Mesenchymal stem cell (in vitro differentiated cells and primary cell): ENCODE measurements at regions not wholly inside any gene's neighbourhood (a gene's known extent, or its start where the extent isn't known, plus 50 kb on each side); places are given as distances from the start of the nearest gene placed in this dataset.

ENCODE experiments used
- DNase-seq: peaks from one replicate; pipeline ENCODE4 v3.0.0-alpha.2; 2013
- H2AFZ ChIP-seq: one replicate; pipeline ENCODE4 v1.6.1; 2013; ENCODE audit warnings: low read depth, mild to moderate bottlenecking, control low read depth, inconsistent platforms, low read length, moderate library complexity
- H2AK5ac ChIP-seq: 2 replicates; pipeline ENCODE4 v1.6.1; 2013; ENCODE audit warnings: low read length, moderate library complexity, mild to moderate bottlenecking, inconsistent platforms; ENCODE audit not compliant: severe bottlenecking
- H2BK120ac ChIP-seq: one replicate; pipeline ENCODE4 v1.6.1; 2013; ENCODE audit warnings: low read depth, mild to moderate bottlenecking, inconsistent platforms, low read length, moderate library complexity
- H2BK12ac ChIP-seq, 2 experiments: one replicate each; pipeline ENCODE4 v1.6.1; 2013; ENCODE audit warnings: inconsistent platforms in 2 of 2, low read length in 2 of 2, mild to moderate bottlenecking in 2 of 2, moderate library complexity in 2 of 2, control low read depth in 1 of 2
- H2BK15ac ChIP-seq: one replicate; pipeline ENCODE4 v1.6.1; 2013; ENCODE audit warnings: mild to moderate bottlenecking, low read depth, inconsistent platforms; ENCODE audit not compliant: poor library complexity, severe bottlenecking
- H2BK5ac ChIP-seq: 2 replicates; pipeline ENCODE4 v1.6.1; 2013; ENCODE audit warnings: low read depth, mild to moderate bottlenecking, low read length, control low read depth, inconsistent platforms; ENCODE audit not compliant: poor library complexity, severe bottlenecking
- H3K14ac ChIP-seq, 2 experiments: one replicate each; pipeline ENCODE4 v1.6.1; 2013; ENCODE audit warnings: inconsistent platforms in 2 of 2, low read length in 2 of 2, control low read depth in 1 of 2, mild to moderate bottlenecking in 1 of 2, moderate library complexity in 1 of 2
- H3K18ac ChIP-seq, 2 experiments: one replicate each; pipeline ENCODE4 v1.6.1; 2013; ENCODE audit warnings: inconsistent platforms in 2 of 2, low read length in 2 of 2, control low read depth in 1 of 2, low read depth in 1 of 2, mild to moderate bottlenecking in 1 of 2
- H3K23ac ChIP-seq, 2 experiments: one replicate each; pipeline ENCODE4 v1.6.1; 2013; ENCODE audit warnings: inconsistent platforms in 2 of 2, low read length in 2 of 2, mild to moderate bottlenecking in 2 of 2, moderate library complexity in 2 of 2, control low read depth in 1 of 2
- H3K27ac ChIP-seq: 2 replicates; pipeline ENCODE4 v1.5.1; 2013; ENCODE audit warnings: mild to moderate bottlenecking, moderate library complexity, low read length, control low read depth, inconsistent platforms; ENCODE audit not compliant: poor library complexity, severe bottlenecking
- H3K27me3 ChIP-seq, 2 experiments: 2 replicates each; pipeline versions ENCODE4 v1.6.1 to v1.7.0; 2013; ENCODE audit warnings: low read length in 2 of 2, mild to moderate bottlenecking in 2 of 2, moderate library complexity in 2 of 2, control low read depth in 1 of 2, inconsistent platforms in 1 of 2; ENCODE audit not compliant: control insufficient read depth in 1 of 2, insufficient read depth in 1 of 2
- H3K36me3 ChIP-seq, 2 experiments: 2 replicates each; pipeline versions ENCODE4 v1.6.1 to v1.7.0; 2013; ENCODE audit warnings: low read length in 2 of 2, control low read depth in 1 of 2, inconsistent platforms in 1 of 2, low read depth in 1 of 2, mild to moderate bottlenecking in 1 of 2; ENCODE audit not compliant: insufficient read depth in 2 of 2, control insufficient read depth in 1 of 2
- H3K4ac ChIP-seq, 2 experiments: one replicate each; pipeline ENCODE4 v1.6.1; 2013; ENCODE audit warnings: inconsistent platforms in 2 of 2, low read length in 2 of 2, mild to moderate bottlenecking in 2 of 2, moderate library complexity in 2 of 2, control low read depth in 1 of 2, low read depth in 1 of 2
- H3K4me1 ChIP-seq: 2 replicates; pipeline ENCODE4 v1.6.1; 2013; ENCODE audit warnings: low read depth, low read length, control low read depth; ENCODE audit not compliant: control insufficient read depth, insufficient read depth
- H3K4me2 ChIP-seq: 2 replicates; pipeline ENCODE4 v1.6.1; 2013; ENCODE audit warnings: low read length, mild to moderate bottlenecking, inconsistent platforms; ENCODE audit not compliant: poor library complexity, severe bottlenecking
- H3K4me3 ChIP-seq, 2 experiments: 2 replicates each; pipeline versions ENCODE4 v1.5.1 to v1.7.0; 2013; ENCODE audit warnings: low read length in 2 of 2, mild to moderate bottlenecking in 2 of 2, control low read depth in 1 of 2, low read depth in 1 of 2; ENCODE audit not compliant: insufficient read depth in 1 of 2
- H3K79me1 ChIP-seq: replicated peaks from 2 replicates; pipeline ENCODE4 v1.6.1; 2013; ENCODE audit warnings: mild to moderate bottlenecking, control low read depth, low read length, inconsistent platforms; ENCODE audit not compliant: poor library complexity, severe bottlenecking
- H3K9ac ChIP-seq: 2 replicates; pipeline ENCODE4 v1.7.0; 2013; ENCODE audit warnings: mild to moderate bottlenecking, low read length, moderate library complexity
- H3K9me3 ChIP-seq: 2 replicates; pipeline ENCODE4 v1.7.0; 2013; ENCODE audit warnings: mild to moderate bottlenecking, low read length; ENCODE audit not compliant: control insufficient read depth
- H4K8ac ChIP-seq: one replicate; pipeline ENCODE4 v1.6.1; 2013; ENCODE audit warnings: inconsistent platforms, mild to moderate bottlenecking, low read length, moderate library complexity
- H4K91ac ChIP-seq: one replicate; pipeline ENCODE4 v1.6.1; 2013; ENCODE audit warnings: mild to moderate bottlenecking, low read length, inconsistent platforms
- WGBS: methylation state at CpG from one replicate; pipeline ENCODE4 v1.1.7; 2013; ENCODE audit warnings: mixed read lengths; 5-methylcytosine and 5-hydroxymethylcytosine counted together

- peak overlapping the region; percentile 1 for H2BK15ac ChIP-seq
- no peaks in the 10 kb centered on the region for H3K27me3 ChIP-seq
- WGBS = 11% methylated on average over 1 of the region's 1 CpG
- H3K79me1 ChIP-seq = no peaks in the 10 kb centered on the region
- H3K18ac ChIP-seq = peak overlapping the region in 1 of 2 experiments; percentile 54
- no peak overlapping the region for H2BK5ac ChIP-seq
- H4K8ac ChIP-seq = peak overlapping the region; percentile 23
- H3K27ac ChIP-seq = no peak overlapping the region
- no peak overlapping the region for H2AFZ ChIP-seq
- H3K36me3 ChIP-seq = no peaks in the 10 kb centered on the region
- no peaks in the 10 kb centered on the region for H3K4me1 ChIP-seq
- no peak overlapping the region for H3K4me2 ChIP-seq
- no peaks in the 10 kb centered on the region for H3K9me3 ChIP-seq
- no peak overlapping the region for H2AK5ac ChIP-seq
- H4K91ac ChIP-seq = peak overlapping the region; percentile 75
- peak; percentile 28 for DNase-seq
- no peak overlapping the region for H3K9ac ChIP-seq
- peak overlapping the region in 1 of 2 experiments; percentile 23 for H2BK12ac ChIP-seq
- H2BK120ac ChIP-seq = no peak overlapping the region
- no peak overlapping the region for H3K4me3 ChIP-seq
- H3K23ac ChIP-seq = no peak overlapping the region
- no peak overlapping the region for H3K4ac ChIP-seq
- no peak overlapping the region for H3K14ac ChIP-seq
Observed at GRCh38 chr17:13749891-13750235, 148.1 kb upstream of the HS3ST3A1 start.

GRCh38 chr17:13750816-13751793 is 149.4 kb upstream of the HS3ST3A1 start:
- Histone ChIP-seq H3K23ac (no peak overlapping the region), H2BK15ac (no peak overlapping the region), H3K27me3 (no peaks in the 10 kb centered on the region), H3K4me3 (no peak overlapping the region), H3K79me1 (no peaks in the 10 kb centered on the region), H3K27ac (no peak overlapping the region), H2BK120ac (no peak overlapping the region), H3K4ac (no peak overlapping the region), H3K18ac (peak overlapping the region; percentile 17 to 62), H3K4me1 (no peaks in the 10 kb centered on the region), H4K91ac (no peak overlapping the region), H3K14ac (peak overlapping the region in 1 of 2 experiments; percentile 48), H4K8ac (no peak overlapping the region), H2BK5ac (no peak overlapping the region), H2AK5ac (no peak overlapping the region), H2AFZ (no peak overlapping the region), H3K4me2 (no peak overlapping the region), H3K9me3 (no peaks in the 10 kb centered on the region), H2BK12ac (no peak overlapping the region), H3K9ac (no peak overlapping the region), H3K36me3 (no peaks in the 10 kb centered on the region)
- WGBS = 18% methylated on average over 12 of the region's 12 CpGs
- peak; percentile 71 for DNase-seq

GRCh38 chr17:13753154-13753553 is 151.4 kb upstream of the HS3ST3A1 start:
- Histone ChIP-seq H2BK12ac (no peak overlapping the region), H3K18ac (no peak overlapping the region), H3K14ac (no peak overlapping the region), H3K79me1 (no peaks in the 10 kb centered on the region), H3K4me1 (no peaks in the 10 kb centered on the region), H4K8ac (no peak overlapping the region), H3K27me3 (no peaks in the 10 kb centered on the region), H3K9ac (no peak overlapping the region), H2BK5ac (no peak overlapping the region), H2BK15ac (no peak overlapping the region), H3K4me3 (no peak overlapping the region), H2AK5ac (no peak overlapping the region), H2BK120ac (no peak overlapping the region), H2AFZ (no peak overlapping the region), H3K36me3 (no peaks in the 10 kb centered on the region), H3K23ac (no peak overlapping the region), H3K9me3 (no peaks in the 10 kb centered on the region), H3K4me2 (no peak overlapping the region), H3K27ac (no peak overlapping the region), H3K4ac (no peak overlapping the region), H4K91ac (no peak overlapping the region)
- DNase-seq = no peak
- WGBS = 65% methylated on average over 2 of the region's 3 CpGs

GRCh38 chr17:13753771-13754170 is 152.0 kb upstream of the HS3ST3A1 start:
- H3K9me3 ChIP-seq = no peaks in the 10 kb centered on the region
- no peak overlapping the region for H3K4me2 ChIP-seq
- H3K18ac ChIP-seq = no peak overlapping the region
- no peaks in the 10 kb centered on the region for H3K27me3 ChIP-seq
- H2AK5ac ChIP-seq = no peak overlapping the region
- H2AFZ ChIP-seq = no peak overlapping the region
- H3K23ac ChIP-seq = no peak overlapping the region
- no peaks in the 10 kb centered on the region for H3K4me1 ChIP-seq
- DNase-seq = no peak
- H3K27ac ChIP-seq = no peak overlapping the region
- no peak overlapping the region for H3K4me3 ChIP-seq
- 100% methylated on average over 1 of the region's 1 CpG for whole genome bisulfite sequencing
- no peak overlapping the region for H3K9ac ChIP-seq
- no peak overlapping the region for H3K4ac ChIP-seq
- no peak overlapping the region for H3K14ac ChIP-seq
- no peak overlapping the region for H2BK15ac ChIP-seq
- H4K8ac ChIP-seq = no peak overlapping the region
- H3K36me3 ChIP-seq = no peaks in the 10 kb centered on the region
- H3K79me1 ChIP-seq = no peaks in the 10 kb centered on the region
- no peak overlapping the region for H2BK12ac ChIP-seq
- no peak overlapping the region for H4K91ac ChIP-seq
- H2BK5ac ChIP-seq = no peak overlapping the region
- no peak overlapping the region for H2BK120ac ChIP-seq
